Vagina (tissue), 2 donors: ENCODE measurements at regions not wholly inside any gene's neighbourhood (a gene's known extent, or its start where the extent isn't known, plus 50 kb on each side); places are given as distances from the start of the nearest gene placed in this dataset.

Experiments
- DNase-seq, 2 donors: peaks; one replicate each; pipeline ENCODE4 v3.0.0-alpha.2; 2017; ENCODE audit errors: extremely low spot score in 2 of 2
- H3K27ac ChIP-seq: fragments of 200-600 bp; sonication (generic); one replicate; pipeline ENCODE4 v1.5.1; 2019
- H3K27me3 ChIP-seq: fragments of 200-600 bp; sonication (generic); one replicate; pipeline ENCODE4 v1.5.1; 2019
- H3K36me3 ChIP-seq, 2 donors: fragments of 200-600 bp; sonication (generic); one replicate each; pipeline ENCODE4 v1.5.1; 2017 to 2019
- H3K4me1 ChIP-seq: fragments of 200-600 bp; sonication (generic); one replicate; pipeline ENCODE4 v1.5.1; 2019
- H3K4me3 ChIP-seq, 2 donors: fragments of 200-600 bp; sonication (generic); 1 replicate in 1 of 2; 2 replicates in 1 of 2; pipeline ENCODE4 v1.5.1; 2016 to 2019
- H3K9me3 ChIP-seq: fragments of 200-600 bp; sonication (generic); one replicate; pipeline ENCODE4 v1.5.1; 2019
- POLR2A ChIP-seq, 2 donors: fragments of 450-650 bp; IDR thresholded peaks; one replicate each; pipeline ENCODE4 v1.6.1; 2017; ENCODE audit warnings: antibody characterized with exemption in 2 of 2, mild to moderate bottlenecking in 2 of 2, moderate library complexity in 2 of 2
- POLR2AphosphoS5 ChIP-seq, 2 donors: sonication (generic); formaldehyde crosslinking; IDR thresholded peaks; one replicate each; pipeline ENCODE4 v1.9.0; 2017; ENCODE audit warnings: antibody characterized with exemption in 2 of 2, mild to moderate bottlenecking in 2 of 2, low read depth in 1 of 2; ENCODE audit not compliant: insufficient read depth in 1 of 2
- intact Hi-C: fragments of 100-400 bp; cut with DNase I; formaldehyde crosslinking; loops from one replicate; pipeline ENCODE4 v1.15.1; 2023
- TF ChIP-seq, protein P1 (sequence below), 3 experiments: fragments of 450-650 bp in 2 of 3; fragments of 200-600 bp in 1 of 3; sonication (generic) in 1 of 3; IDR thresholded peaks; one replicate each; pipeline ENCODE4 v1.5.1; 2017 to 2019; ENCODE audit warnings: antibody characterized with exemption in 3 of 3, mild to moderate bottlenecking in 2 of 3, moderate library complexity in 2 of 3

DNA sequence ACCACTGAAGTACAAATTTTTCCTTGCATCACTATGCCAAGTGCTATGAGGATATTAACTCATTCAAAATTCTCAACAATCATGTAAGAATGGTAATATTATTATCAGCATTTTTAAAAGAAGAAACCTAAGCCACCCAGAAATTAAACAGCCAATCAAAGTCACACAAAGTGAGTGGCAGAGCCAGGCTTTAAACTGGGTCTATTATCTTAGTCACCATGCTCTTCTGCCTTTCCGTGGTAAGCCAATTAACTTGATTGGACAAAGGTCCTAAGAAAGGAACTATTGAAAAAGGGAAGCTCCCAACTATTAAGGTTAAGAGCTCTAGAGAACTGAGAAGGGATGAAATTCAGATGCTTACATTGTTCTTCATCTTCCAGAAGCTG is 111.5 kb downstream of the ASB9 start:
- no peak for TF ChIP-seq POLR2AphosphoS5 (IDR thresholded peaks at IDR 0.05; ENCODE audit: insufficient read depth in 1 of 2, low read depth in 1 of 2)
- TF ChIP-seq, protein P1, sequence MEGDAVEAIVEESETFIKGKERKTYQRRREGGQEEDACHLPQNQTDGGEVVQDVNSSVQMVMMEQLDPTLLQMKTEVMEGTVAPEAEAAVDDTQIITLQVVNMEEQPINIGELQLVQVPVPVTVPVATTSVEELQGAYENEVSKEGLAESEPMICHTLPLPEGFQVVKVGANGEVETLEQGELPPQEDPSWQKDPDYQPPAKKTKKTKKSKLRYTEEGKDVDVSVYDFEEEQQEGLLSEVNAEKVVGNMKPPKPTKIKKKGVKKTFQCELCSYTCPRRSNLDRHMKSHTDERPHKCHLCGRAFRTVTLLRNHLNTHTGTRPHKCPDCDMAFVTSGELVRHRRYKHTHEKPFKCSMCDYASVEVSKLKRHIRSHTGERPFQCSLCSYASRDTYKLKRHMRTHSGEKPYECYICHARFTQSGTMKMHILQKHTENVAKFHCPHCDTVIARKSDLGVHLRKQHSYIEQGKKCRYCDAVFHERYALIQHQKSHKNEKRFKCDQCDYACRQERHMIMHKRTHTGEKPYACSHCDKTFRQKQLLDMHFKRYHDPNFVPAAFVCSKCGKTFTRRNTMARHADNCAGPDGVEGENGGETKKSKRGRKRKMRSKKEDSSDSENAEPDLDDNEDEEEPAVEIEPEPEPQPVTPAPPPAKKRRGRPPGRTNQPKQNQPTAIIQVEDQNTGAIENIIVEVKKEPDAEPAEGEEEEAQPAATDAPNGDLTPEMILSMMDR (IDR thresholded peaks at IDR 0.05) = no peak
- no peak for TF ChIP-seq POLR2A (IDR thresholded peaks at IDR 0.05)
- intact Hi-C loops = no loop called here
- no peaks in the 10 kb centered on the region for H3K27me3 ChIP-seq

DNA sequence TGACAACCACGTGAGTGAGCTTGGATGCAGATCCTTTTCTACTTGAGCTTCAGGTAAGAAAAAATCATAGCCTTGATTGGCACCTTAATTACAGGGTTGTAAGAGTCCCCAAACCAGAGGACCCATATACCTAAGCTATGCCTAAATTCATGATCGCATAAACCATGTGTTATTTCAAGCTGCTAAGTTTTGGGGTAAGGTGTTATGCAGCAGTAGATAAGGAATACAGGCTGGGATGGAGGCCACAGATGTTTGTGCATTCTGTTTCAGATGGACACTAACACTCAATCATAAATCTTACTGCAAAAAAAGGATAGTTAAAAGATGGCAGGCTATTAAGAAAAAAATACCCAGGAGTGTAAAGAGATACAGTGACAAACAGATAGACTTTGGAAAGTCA is 112.3 kb downstream of the ASB9 start:
- TF ChIP-seq POLR2AphosphoS5 (IDR thresholded peaks at IDR 0.05; ENCODE audit: insufficient read depth in 1 of 2, low read depth in 1 of 2) = no peak
- TF ChIP-seq, protein P1 (IDR thresholded peaks at IDR 0.05) = no peak
- no peak for TF ChIP-seq POLR2A (IDR thresholded peaks at IDR 0.05)
- DNase-seq = no peak
- H3K36me3 ChIP-seq = no peaks in the 10 kb centered on the region
- intact Hi-C loops = no loop called here
- no peak overlapping the region for H3K4me3 ChIP-seq
- no peaks in the 10 kb centered on the region for H3K4me1 ChIP-seq
- no peaks in the 10 kb centered on the region for H3K27me3 ChIP-seq
- H3K9me3 ChIP-seq = no peaks in the 10 kb centered on the region
- no peak overlapping the region for H3K27ac ChIP-seq

More for the DNA sequence above, 111.5 kb downstream of the ASB9 start:
- no peak for DNase-seq
- Histone ChIP-seq H3K9me3 (no peaks in the 10 kb centered on the region), H3K4me3 (no peak overlapping the region), H3K36me3 (no peaks in the 10 kb centered on the region), H3K27ac (no peak overlapping the region), H3K4me1 (no peaks in the 10 kb centered on the region)

DNA sequence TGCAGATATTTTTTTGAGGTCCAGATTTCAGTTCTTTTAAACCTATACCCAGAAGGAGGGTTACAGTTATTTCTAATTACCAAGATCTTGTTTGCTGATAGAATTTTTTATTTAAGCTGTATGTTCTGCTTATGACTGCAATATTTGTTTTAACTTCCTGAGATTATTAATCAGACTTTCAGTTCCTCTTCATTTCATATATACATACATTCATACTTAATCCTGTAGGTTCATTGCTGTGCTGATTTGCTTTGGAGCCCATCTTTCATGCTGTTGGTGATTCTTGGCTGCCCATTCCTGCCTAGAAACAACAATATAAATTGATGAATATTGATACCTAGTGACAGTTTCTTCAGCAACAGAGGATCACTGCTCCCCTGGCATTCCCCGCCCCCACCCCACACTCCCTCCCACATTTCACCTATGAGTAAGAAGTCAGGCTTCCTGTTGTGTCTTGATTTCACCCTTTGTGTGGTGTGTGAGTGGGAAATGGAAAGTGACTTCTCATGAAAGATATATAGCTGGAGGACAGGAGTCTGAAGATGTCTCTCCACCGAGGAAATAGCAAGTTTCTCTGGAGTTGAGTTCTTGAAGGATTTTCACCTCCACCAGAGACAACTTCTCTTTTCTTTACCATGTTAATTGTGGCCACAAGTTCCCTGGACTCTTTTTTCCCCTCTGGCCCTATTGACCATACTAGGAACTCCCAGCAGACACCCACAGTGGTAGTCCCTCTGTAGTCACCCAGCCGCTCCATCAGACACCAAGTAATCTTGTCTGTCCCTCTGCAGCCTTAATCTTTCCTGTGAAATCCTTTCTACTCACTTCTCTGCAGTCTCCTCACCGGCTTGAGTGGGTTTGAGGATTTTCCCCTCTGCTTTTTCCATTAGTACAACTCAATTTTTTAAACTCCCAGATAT is 118.4 kb downstream of the ASB9 start:
- Histone ChIP-seq H3K9me3 (no peaks in the 10 kb centered on the region), H3K27ac (no peak overlapping the region), H3K4me1 (no peaks in the 10 kb centered on the region), H3K36me3 (no peaks in the 10 kb centered on the region), H3K4me3 (no peak overlapping the region), H3K27me3 (no peaks in the 10 kb centered on the region)
- intact Hi-C loops = no loop called here
- DNase-seq = no peak
- TF ChIP-seq POLR2A (IDR thresholded peaks at IDR 0.05) = no peak
- TF ChIP-seq POLR2AphosphoS5 (IDR thresholded peaks at IDR 0.05; ENCODE audit: insufficient read depth in 1 of 2, low read depth in 1 of 2) = no peak
- TF ChIP-seq, protein P1 (IDR thresholded peaks at IDR 0.05) = no peak

DNA sequence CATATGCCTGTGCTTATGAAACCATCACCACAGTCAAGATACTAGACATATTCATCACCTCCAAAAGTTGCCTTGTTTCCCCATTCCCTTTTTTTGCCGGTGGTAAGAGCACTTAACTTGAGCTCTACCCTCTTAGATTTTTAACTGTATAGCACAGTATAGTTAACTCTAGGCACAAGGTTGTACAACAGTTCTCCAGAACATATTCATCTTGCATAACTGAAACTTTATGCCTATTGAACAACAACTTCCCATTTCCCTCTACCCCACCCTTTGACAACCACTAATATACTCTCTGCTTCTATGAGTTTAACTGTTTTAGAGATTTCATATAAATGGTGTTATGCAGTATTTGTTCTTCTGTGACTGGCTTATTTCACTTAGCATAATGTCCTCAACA is 119.3 kb downstream of the ASB9 start:
- H3K9me3 ChIP-seq = no peaks in the 10 kb centered on the region
- TF ChIP-seq POLR2AphosphoS5 (IDR thresholded peaks at IDR 0.05; ENCODE audit: insufficient read depth in 1 of 2, low read depth in 1 of 2) = no peak
- no peak for TF ChIP-seq POLR2A (IDR thresholded peaks at IDR 0.05)
- TF ChIP-seq, protein P1 (IDR thresholded peaks at IDR 0.05) = no peak
- no peaks in the 10 kb centered on the region for H3K27me3 ChIP-seq
- H3K27ac ChIP-seq = no peak overlapping the region
- H3K4me3 ChIP-seq = no peak overlapping the region
- intact Hi-C loops = no loop called here
- H3K36me3 ChIP-seq = no peaks in the 10 kb centered on the region
- H3K4me1 ChIP-seq = no peaks in the 10 kb centered on the region
- no peak for DNase-seq

DNA sequence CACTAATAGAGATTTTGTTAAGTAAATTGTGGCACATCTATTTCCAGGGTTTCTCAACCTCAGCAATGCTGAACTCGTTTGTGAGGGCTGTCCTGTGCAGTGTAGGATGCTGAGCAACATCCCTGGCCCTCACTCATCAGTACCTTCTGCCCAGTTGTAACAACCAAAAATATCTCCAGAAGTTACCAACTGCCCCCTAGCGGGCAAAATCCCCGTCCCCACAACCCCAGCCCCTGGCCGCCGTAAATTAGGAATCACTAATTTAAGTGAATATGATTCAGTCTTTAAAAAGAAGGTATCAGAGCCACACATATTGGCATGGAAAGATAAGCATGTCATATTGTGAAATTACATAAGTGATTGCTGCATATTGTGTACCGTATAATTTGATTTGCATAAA is 123.4 kb downstream of the ASB9 start:
- TF ChIP-seq, protein P1 (IDR thresholded peaks at IDR 0.05) = no peak
- TF ChIP-seq POLR2A (IDR thresholded peaks at IDR 0.05) (no peak), POLR2AphosphoS5 (IDR thresholded peaks at IDR 0.05; ENCODE audit: insufficient read depth in 1 of 2, low read depth in 1 of 2) (no peak)
- no peaks in the 10 kb centered on the region for H3K9me3 ChIP-seq
- H3K27ac ChIP-seq = no peak overlapping the region
- intact Hi-C loops = no loop called here
- DNase-seq = no peak
- no peak overlapping the region for H3K4me3 ChIP-seq
- no peaks in the 10 kb centered on the region for H3K4me1 ChIP-seq
- no peaks in the 10 kb centered on the region for H3K36me3 ChIP-seq
- no peaks in the 10 kb centered on the region for H3K27me3 ChIP-seq
